HUES64 (cell line): ENCODE measurements at regions not wholly inside any gene's neighbourhood (a gene's known extent, or its start where the extent isn't known, plus 50 kb on each side); places are given as distances from the start of the nearest gene placed in this dataset.

Source experiments
- H3K27ac ChIP-seq: 2 replicates; pipeline ENCODE4 v1.7.0; 2013; ENCODE audit warnings: low read depth, low read length, inconsistent platforms
- H3K27me3 ChIP-seq: 2 replicates; pipeline ENCODE4 v1.6.1; 2013; ENCODE audit warnings: mild to moderate bottlenecking, low read length; ENCODE audit not compliant: insufficient read depth
- H3K36me3 ChIP-seq: 2 replicates; pipeline ENCODE4 v1.6.1; 2013; ENCODE audit warnings: mild to moderate bottlenecking, low read length; ENCODE audit not compliant: insufficient read depth
- H3K4me1 ChIP-seq: 2 replicates; pipeline ENCODE4 v1.6.1; 2013; ENCODE audit warnings: mild to moderate bottlenecking, low read length, moderate library complexity; ENCODE audit not compliant: insufficient read depth
- H3K4me3 ChIP-seq: 2 replicates; pipeline ENCODE4 v1.5.1; 2013; ENCODE audit warnings: mild to moderate bottlenecking, low read length, moderate library complexity
- H3K9ac ChIP-seq: 2 replicates; pipeline ENCODE4 v1.6.1; 2013; ENCODE audit warnings: mild to moderate bottlenecking, low read depth, low read length
- H3K9me3 ChIP-seq: 2 replicates; pipeline ENCODE4 v1.6.1; 2013; ENCODE audit warnings: low read depth, low read length; ENCODE audit not compliant: insufficient read depth
- WGBS: fragments of 150-250, 120-280 bp; methylation state at CpG from one replicate; pipeline ENCODE4 v1.1.7; 2013; ENCODE audit warnings: missing lambda C conversion rate; 5-methylcytosine and 5-hydroxymethylcytosine counted together

- no peaks in the 10 kb centered on the region for H3K9me3 ChIP-seq
- H3K27me3 ChIP-seq, result no peaks in the 10 kb centered on the region
- WGBS, result 93% methylated on average over 5 of the region's 5 CpGs
- no peak overlapping the region for H3K4me3 ChIP-seq
- no peak overlapping the region for H3K9ac ChIP-seq
- H3K36me3 ChIP-seq, result no peaks in the 10 kb centered on the region
- no peak overlapping the region for H3K27ac ChIP-seq
- no peaks in the 10 kb centered on the region for H3K4me1 ChIP-seq
Measured at GRCh38 chr1:117678246-117678977, 72.6 kb downstream of the TENT5C start.

GRCh38 chr1:117679299-117679698 is 73.5 kb downstream of the TENT5C start:
- WGBS, result 85% methylated on average over 3 of the region's 3 CpGs
- Histone ChIP-seq H3K9ac (no peak overlapping the region), H3K27me3 (no peaks in the 10 kb centered on the region), H3K36me3 (no peaks in the 10 kb centered on the region), H3K4me1 (no peaks in the 10 kb centered on the region), H3K4me3 (no peak overlapping the region), H3K9me3 (no peaks in the 10 kb centered on the region), H3K27ac (no peak overlapping the region)

GRCh38 chr1:117679868-117680267 is 74.0 kb downstream of the TENT5C start:
- Histone ChIP-seq H3K36me3 (no peaks in the 10 kb centered on the region), H3K27ac (no peak overlapping the region), H3K9ac (no peak overlapping the region), H3K27me3 (no peaks in the 10 kb centered on the region), H3K4me3 (no peak overlapping the region), H3K4me1 (no peaks in the 10 kb centered on the region), H3K9me3 (no peaks in the 10 kb centered on the region)
- WGBS, result 97% methylated on average over 4 of the region's 4 CpGs

- Histone ChIP-seq H3K4me1 (no peaks in the 10 kb centered on the region), H3K36me3 (no peaks in the 10 kb centered on the region), H3K9me3 (no peaks in the 10 kb centered on the region), H3K9ac (no peak overlapping the region), H3K4me3 (no peak overlapping the region), H3K27ac (no peak overlapping the region), H3K27me3 (no peaks in the 10 kb centered on the region)
- WGBS, result 98% methylated on average over 8 of the region's 9 CpGs
Measured at GRCh38 chr1:117680316-117681002, 74.6 kb downstream of the TENT5C start.

GRCh38 chr1:117681093-117681900 is 75.4 kb downstream of the TENT5C start:
- Histone ChIP-seq H3K9me3 (no peaks in the 10 kb centered on the region), H3K4me1 (no peaks in the 10 kb centered on the region), H3K27me3 (no peaks in the 10 kb centered on the region), H3K27ac (no peak overlapping the region), H3K36me3 (no peaks in the 10 kb centered on the region), H3K4me3 (no peak overlapping the region), H3K9ac (no peak overlapping the region)
- WGBS, result 73% methylated on average over 9 of the region's 9 CpGs

- H3K27me3 ChIP-seq, result no peaks in the 10 kb centered on the region
- no peak overlapping the region for H3K9ac ChIP-seq
- H3K9me3 ChIP-seq, result no peaks in the 10 kb centered on the region
- WGBS, result 96% methylated on average over 3 of the region's 3 CpGs
- H3K36me3 ChIP-seq, result no peaks in the 10 kb centered on the region
- H3K4me1 ChIP-seq, result no peaks in the 10 kb centered on the region
- no peak overlapping the region for H3K27ac ChIP-seq
- no peak overlapping the region for H3K4me3 ChIP-seq
Measured at GRCh38 chr1:117681901-117682250, 76.0 kb downstream of the TENT5C start.

GRCh38 chr1:117682372-117682771 is 76.5 kb downstream of the TENT5C start:
- Histone ChIP-seq H3K9me3 (no peaks in the 10 kb centered on the region), H3K27ac (no peak overlapping the region), H3K4me1 (no peaks in the 10 kb centered on the region), H3K27me3 (no peaks in the 10 kb centered on the region), H3K9ac (no peak overlapping the region), H3K4me3 (no peak overlapping the region), H3K36me3 (no peaks in the 10 kb centered on the region)
- WGBS, result 72% methylated on average over 4 of the region's 4 CpGs

- H3K27me3 ChIP-seq, result no peaks in the 10 kb centered on the region
- H3K4me3 ChIP-seq, result no peak overlapping the region
- H3K36me3 ChIP-seq, result no peaks in the 10 kb centered on the region
- no peak overlapping the region for H3K9ac ChIP-seq
- no peak overlapping the region for H3K27ac ChIP-seq
- no peaks in the 10 kb centered on the region for H3K4me1 ChIP-seq
- no peaks in the 10 kb centered on the region for H3K9me3 ChIP-seq
- 88% methylated on average over 6 of the region's 6 CpGs for WGBS
Measured at GRCh38 chr1:117683571-117684285, 77.9 kb downstream of the TENT5C start.

- H3K4me1 ChIP-seq, result no peaks in the 10 kb centered on the region
- no peak overlapping the region for H3K27ac ChIP-seq
- no peaks in the 10 kb centered on the region for H3K27me3 ChIP-seq
- no peak overlapping the region for H3K9ac ChIP-seq
- no peaks in the 10 kb centered on the region for H3K9me3 ChIP-seq
- WGBS, result 89% methylated on average over 5 of the region's 6 CpGs
- H3K4me3 ChIP-seq, result no peak overlapping the region
- no peaks in the 10 kb centered on the region for H3K36me3 ChIP-seq
Measured at GRCh38 chr1:117685936-117686806, 80.3 kb downstream of the TENT5C start.

- Histone ChIP-seq H3K9me3 (no peaks in the 10 kb centered on the region), H3K9ac (no peak overlapping the region), H3K36me3 (no peaks in the 10 kb centered on the region), H3K27ac (no peak overlapping the region), H3K27me3 (no peaks in the 10 kb centered on the region), H3K4me3 (no peak overlapping the region), H3K4me1 (no peaks in the 10 kb centered on the region)
- WGBS, result 80% methylated on average over 2 of the region's 2 CpGs
Measured at GRCh38 chr1:117686907-117687306, 81.1 kb downstream of the TENT5C start.
